IMR-90 (cell line): ENCODE measurements at regions not wholly inside any gene's neighbourhood (a gene's known extent, or its start where the extent isn't known, plus 50 kb on each side); places are given as distances from the start of the nearest gene placed in this dataset.

Experiments
- BHLHE40 ChIP-seq: fragments of 150-350 bp; IDR thresholded peaks from 2 replicates; pipeline ENCODE4 v1.6.1; 2016; ENCODE audit warnings: mild to moderate bottlenecking, low read depth, low read length
- CEBPB ChIP-seq: IDR thresholded peaks from 2 replicates; pipeline ENCODE4 v1.6.1; 2012; ENCODE audit warnings: low read depth, low read length, improper control_type of control experiment
- CHD1 ChIP-seq: IDR thresholded peaks from 2 replicates; pipeline ENCODE4 v1.6.1; 2012; ENCODE audit warnings: low read depth, low read length, improper control_type of control experiment
- CTCF ChIP-seq: conservative IDR thresholded peaks from 2 replicates; pipeline ENCODE4 v1.5.1; 2012; ENCODE audit warnings: mild to moderate bottlenecking, low read depth, low read length, improper control_type of control experiment
- FOS ChIP-seq: fragments of 150-350 bp; IDR thresholded peaks from 2 replicates; pipeline ENCODE4 v1.6.1; 2016; ENCODE audit warnings: low read depth, low read length
- MAFK ChIP-seq: IDR thresholded peaks from 2 replicates; pipeline ENCODE4 v1.6.1; 2012; ENCODE audit warnings: low read depth, low read length, improper control_type of control experiment
- MXI1 ChIP-seq: IDR thresholded peaks from 2 replicates; pipeline ENCODE4 v1.6.1; 2012; ENCODE audit warnings: low read depth, mild to moderate bottlenecking, low read length, moderate library complexity, borderline replicate concordance
- NFE2L2 ChIP-seq: fragments of 150-350 bp; IDR thresholded peaks from 2 replicates; pipeline ENCODE4 v1.6.1; 2016; ENCODE audit warnings: low read depth, mild to moderate bottlenecking, low read length
- POLR2A ChIP-seq: IDR thresholded peaks from 2 replicates; pipeline ENCODE4 v1.6.1; 2012; ENCODE audit warnings: mild to moderate bottlenecking, low read depth, low read length
- RAD21 ChIP-seq: IDR thresholded peaks from 2 replicates; pipeline ENCODE4 v1.6.1; 2012; ENCODE audit warnings: low read length, improper control_type of control experiment
- RCOR1 ChIP-seq: IDR thresholded peaks from 2 replicates; pipeline ENCODE4 v1.6.1; 2012; ENCODE audit warnings: mild to moderate bottlenecking, low read length, improper control_type of control experiment; ENCODE audit not compliant: insufficient replicate concordance
- RFX5 ChIP-seq: IDR thresholded peaks from 2 replicates; pipeline ENCODE4 v1.8.0; 2012; ENCODE audit warnings: low read depth, mild to moderate bottlenecking, low read length, moderate library complexity
- SMC3 ChIP-seq: fragments of 150-350 bp; IDR thresholded peaks from 2 replicates; pipeline ENCODE4 v1.6.1; 2016; ENCODE audit warnings: low read depth, mild to moderate bottlenecking, antibody characterized with exemption, low read length, moderate library complexity
- TF ChIP-seq, protein P1 (sequence below): fragments of 150-350 bp; IDR thresholded peaks from 2 replicates; pipeline ENCODE4 v1.6.1; 2016; ENCODE audit warnings: low read depth, mild to moderate bottlenecking, low read length, moderate library complexity, borderline replicate concordance

DNA sequence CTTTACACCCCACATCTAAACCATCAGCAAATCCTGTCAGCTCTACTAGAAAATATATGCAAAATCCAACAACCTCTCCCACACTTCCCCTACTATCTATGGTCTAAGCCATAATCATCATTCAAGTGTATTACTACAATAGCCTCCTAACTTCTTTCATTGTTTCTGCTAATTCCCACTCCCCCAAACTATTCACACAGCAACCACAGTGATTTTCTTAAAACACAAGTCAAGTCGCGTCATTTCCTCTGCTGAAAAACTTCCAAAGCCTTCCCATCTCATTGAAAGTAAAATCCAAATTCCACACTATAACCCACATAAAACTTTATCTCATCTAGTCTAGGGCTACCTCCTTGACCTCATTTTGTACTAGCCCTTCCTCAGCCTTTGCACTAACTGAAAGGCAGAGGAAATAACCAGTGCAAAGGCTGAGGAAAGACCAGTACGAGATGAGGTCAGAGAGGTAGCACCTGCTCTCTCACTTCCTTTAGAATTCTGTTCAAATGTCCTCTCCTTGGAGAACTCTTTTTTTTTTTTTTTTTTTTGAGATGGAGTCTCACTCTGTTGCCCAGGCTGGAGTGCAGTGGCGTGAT, 65.5 kb upstream of the MDM1 start:
- TF ChIP-seq CTCF (no peak), RCOR1 (no peak), POLR2A (no peak), CEBPB (no peak), BHLHE40 (no peak), FOS (no peak), RAD21 (no peak), CHD1 (no peak), MAFK (no peak), MXI1 (no peak), SMC3 (no peak), RFX5 (no peak), NFE2L2 (no peak)
- TF ChIP-seq, protein P1, sequence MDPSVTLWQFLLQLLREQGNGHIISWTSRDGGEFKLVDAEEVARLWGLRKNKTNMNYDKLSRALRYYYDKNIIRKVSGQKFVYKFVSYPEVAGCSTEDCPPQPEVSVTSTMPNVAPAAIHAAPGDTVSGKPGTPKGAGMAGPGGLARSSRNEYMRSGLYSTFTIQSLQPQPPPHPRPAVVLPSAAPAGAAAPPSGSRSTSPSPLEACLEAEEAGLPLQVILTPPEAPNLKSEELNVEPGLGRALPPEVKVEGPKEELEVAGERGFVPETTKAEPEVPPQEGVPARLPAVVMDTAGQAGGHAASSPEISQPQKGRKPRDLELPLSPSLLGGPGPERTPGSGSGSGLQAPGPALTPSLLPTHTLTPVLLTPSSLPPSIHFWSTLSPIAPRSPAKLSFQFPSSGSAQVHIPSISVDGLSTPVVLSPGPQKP = no peak
